CD4-positive, alpha-beta T cell treated with Interleukin-17A for 4 hours (primary cell): ENCODE measurements at regions not wholly inside any gene's neighbourhood (a gene's known extent, or its start where the extent isn't known, plus 50 kb on each side); places are given as distances from the start of the nearest gene placed in this dataset.

Experiments
- DNase-seq: peaks from one replicate; pipeline ENCODE4 v3.0.0-alpha.2; 2020; ENCODE audit warnings: mixed read lengths

DNA sequence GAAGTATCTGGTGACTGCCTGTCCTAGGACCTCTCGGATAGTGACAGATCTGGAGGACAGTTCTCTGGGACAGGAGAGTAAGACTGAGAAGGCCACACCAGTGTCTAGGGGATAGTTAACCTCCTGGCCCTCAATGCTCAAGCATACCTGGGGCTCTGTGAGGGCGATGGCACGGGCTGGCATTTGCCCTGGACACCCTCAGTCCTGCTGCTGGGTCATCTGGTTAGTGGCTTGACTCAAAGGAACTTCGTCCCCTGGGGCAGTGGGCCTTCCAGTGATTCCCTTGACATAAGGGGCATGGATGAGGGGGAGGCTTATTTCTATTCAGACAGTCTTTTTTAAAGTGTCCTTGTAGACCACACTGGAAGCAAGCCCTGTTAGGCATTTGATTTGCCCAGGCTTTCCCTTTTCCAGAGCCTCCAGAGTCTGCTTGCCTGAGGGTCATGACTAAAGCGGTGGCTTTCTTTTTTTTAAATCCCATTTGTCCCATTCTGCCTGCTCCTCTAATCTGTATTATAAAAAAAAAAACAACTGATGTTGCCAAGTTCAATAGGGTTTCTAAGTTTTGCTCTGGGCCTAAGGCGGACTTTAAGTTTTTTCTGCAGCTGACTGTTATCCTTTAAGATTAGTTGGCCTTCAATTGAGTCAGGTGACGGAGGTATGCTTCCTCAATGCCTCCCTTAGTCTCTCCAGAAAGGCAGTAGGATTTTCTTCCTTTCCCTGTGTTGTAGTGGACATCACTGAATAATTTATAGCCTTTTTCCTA lies 2083.5 kb upstream of the C9orf72 start:
- no peak for DNase-seq

DNA sequence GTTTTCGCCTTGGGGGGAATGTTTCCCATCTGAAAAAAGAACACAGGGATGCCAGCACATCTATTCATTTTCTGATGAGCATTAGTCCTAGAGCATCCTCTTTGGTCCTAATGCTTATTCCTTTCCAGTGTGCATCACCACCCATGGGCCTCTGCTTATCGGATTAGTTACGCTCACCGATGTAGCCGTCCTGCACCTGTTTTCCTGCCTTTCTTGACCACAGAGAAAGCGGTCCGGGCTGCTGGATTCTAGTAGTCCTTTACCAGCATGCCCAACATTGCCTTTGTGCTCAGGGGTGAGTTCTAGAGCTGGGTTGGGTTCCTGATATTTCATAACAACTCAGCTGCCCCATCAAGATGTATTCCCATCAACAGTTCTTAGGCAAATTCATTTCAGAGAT lies 2084.5 kb upstream of the C9orf72 start:
- no peak for DNase-seq

DNA sequence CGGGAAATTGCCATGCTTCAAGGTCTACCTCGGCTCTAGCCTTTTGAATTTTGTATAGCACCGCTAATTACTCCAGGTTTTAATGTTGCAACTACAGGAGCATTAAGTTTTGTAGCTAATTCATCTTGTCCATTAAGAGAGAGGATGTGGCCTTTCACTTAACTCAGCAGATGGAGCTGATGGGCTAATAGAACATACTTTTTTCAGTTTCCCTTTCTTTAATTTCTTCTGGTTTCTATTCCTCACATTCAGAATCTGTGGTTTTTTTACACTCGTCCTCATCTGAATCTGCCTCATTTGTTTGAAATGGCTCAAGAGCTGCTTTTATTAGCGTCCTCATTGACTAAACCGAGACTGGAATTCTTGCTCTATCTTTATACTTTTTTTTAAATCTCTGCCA lies 2085.7 kb upstream of the C9orf72 start:
- DNase-seq, result no peak

DNA sequence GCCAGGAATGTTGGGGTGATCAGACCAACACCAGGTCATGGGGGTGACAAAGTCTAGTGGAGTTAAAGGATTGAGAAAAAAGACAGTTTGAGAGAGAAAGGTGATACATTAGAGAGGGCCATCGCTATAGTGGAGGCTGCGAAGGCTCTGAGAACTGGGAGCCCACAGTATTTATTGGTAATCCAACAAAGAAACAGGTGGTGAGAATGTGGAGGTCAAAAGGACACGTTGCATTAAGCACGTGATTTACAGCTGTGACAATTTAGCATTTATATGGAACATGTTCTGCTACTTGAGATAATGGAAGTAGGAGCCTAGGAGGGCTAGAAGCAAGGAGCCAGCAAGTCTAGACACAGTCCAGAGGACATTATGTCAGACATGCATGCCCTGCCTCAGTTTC lies 2086.5 kb upstream of the C9orf72 start:
- DNase-seq, result no peak

DNA sequence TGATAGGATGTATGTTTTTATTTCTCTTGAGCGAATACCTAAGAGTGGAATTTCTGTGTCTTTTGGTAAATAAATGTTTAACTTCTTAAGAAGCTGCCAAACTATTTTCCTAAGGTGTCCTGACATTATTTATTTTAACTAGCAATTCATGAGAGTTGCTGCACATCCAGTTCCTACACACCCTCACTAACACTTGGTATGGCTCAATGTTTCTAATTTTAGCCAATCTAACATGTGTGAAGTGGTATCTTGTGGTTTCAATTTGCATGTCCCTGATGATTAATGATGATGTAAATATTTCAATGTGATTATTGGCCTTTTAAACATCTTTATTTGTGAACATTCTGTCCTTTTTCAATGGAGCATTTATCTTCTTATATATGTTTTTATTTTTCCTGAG lies 2095.5 kb upstream of the C9orf72 start:
- no peak for DNase-seq

DNA sequence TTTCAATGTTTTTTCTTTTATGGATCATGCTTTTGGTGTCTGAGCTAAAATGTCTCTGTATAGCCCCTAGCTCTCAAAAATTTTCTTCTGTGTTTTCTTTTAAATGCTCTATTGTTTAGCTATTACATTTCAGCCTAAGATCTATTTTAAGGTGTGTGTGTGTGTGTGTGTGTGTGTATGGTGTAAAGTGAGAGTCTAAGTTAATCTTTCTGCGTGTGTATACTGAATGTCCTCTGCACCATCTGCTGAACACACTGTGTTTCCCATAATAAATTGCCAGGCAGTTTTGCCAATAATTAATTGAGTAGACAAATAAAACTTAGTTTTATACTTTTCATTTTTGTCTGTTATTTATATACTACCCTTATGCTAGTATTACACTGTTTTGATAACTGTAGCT lies 2096.3 kb upstream of the C9orf72 start:
- no peak for DNase-seq

DNA sequence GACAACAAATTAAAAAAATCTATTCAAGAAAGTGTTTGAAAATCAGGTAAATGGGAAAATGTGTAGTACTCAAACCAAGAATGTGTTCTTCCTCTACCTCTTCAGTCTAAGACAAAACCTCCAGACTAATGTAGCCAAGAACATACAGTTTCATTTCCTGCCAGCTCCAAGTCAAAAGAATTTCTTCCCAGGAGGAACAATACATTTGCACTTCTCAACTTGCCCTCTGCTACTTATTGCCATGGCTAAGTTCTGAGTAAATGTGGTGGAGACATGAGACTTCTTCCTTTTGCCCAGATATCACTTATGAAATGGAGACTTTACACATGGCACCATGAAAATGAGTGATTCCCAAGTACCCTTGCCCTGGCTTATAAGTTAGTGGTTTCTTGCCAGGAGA lies 2112.2 kb upstream of the C9orf72 start:
- no peak for DNase-seq

DNA sequence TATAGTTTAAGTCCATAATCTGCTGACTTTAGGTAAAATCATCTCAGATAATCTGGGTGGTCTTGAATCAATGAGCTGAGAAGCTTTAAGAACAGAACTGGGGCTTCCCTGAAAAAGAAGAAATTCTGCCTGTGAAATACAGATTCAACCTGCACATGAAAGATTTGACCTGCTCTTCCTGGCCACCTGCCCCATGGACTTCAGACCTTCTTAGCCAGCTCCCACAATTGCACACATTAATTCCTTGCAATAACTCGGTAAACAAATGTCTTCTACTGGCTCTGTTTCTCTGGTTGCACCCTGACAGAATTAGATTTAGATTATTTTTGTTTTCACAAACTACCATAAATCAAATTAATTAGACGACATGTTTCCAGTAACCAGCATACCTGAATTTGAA lies 2117.9 kb upstream of the C9orf72 start:
- no peak for DNase-seq

DNA sequence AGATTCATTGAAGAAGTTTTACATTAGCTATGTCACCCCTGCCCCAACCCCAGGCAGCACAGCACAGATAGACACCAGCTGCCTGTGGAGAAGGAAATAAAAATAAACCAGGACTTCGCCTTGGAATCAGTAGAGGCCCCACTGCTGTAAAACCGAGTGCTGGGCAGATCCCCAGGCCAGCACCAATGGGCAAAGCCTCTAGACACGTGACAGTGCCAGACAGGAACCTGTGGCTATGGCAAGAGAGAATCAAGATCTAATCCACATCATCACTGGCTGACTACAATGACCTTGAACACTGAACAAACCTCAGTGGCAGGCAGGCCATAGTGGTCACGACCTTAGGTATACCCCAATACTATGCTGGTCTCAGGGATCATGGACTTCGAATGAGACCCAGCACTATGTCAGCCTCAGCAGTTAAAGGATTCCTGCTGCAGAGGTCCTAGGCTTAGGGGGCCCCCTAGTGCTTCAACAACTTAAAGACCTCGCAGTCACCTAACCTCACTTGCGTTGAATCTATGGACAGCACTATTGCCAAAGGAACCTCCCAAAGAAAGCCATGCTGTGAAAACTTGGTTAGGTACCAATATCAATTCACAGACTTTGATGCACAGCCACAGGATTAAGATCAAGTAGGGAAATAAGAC lies 2118.6 kb upstream of the C9orf72 start:
- DNase-seq, result no peak

DNA sequence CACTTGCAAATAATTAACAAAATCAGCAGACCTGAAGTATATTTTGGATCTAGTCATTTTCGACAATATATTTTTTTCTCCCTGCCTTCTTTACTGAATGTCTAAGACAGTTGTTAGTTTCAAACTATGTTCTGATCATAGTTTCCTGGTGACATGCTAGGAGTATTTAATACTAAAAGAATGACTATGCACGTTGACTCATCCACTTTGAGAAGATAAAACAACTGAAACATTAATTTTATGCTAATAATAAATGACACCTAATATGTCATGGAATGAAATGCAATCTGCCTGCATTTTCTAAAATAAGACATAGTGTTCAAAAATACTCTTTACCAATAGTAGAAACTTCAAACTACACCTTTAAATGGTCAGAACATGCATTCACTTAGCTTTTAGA lies 2123.7 kb upstream of the C9orf72 start:
- no peak for DNase-seq

DNA sequence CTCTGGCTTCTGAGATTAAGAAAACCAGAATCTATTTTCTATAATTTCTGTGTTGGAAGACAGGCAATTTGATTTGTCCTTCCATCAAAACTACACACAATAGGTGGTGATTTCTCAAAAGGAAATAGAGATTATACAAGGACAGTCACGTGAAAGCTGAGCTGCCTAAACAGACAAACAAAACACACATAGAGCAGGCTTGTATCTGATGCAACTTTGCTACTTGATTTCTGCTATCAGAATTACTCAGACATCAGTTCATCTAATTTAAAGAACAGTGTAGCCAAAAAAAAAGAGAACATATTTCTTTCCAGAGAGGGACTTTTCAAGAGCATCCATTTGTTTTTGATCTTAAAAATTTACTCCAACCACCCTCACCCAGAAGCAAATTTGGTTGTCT lies 2128.3 kb upstream of the C9orf72 start:
- no peak for DNase-seq

DNA sequence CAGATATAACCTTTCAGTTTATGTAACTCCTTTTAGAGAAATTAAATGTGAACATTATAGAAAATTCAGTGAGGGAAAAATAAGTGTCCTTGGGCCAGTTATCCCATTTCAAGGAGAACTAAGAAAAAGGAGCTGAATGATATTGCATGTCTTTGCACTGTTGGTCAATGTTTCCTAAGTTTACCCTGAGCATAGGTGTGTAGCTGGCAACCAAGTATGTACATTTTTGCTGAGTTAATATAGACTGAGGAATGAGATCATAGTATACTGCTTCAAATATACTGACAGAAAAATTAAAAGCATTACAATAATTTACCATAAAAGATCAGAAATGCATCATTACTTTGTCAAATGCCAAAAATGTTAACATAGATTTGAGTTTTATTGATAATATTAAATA lies 2128.7 kb upstream of the C9orf72 start:
- no peak for DNase-seq

DNA sequence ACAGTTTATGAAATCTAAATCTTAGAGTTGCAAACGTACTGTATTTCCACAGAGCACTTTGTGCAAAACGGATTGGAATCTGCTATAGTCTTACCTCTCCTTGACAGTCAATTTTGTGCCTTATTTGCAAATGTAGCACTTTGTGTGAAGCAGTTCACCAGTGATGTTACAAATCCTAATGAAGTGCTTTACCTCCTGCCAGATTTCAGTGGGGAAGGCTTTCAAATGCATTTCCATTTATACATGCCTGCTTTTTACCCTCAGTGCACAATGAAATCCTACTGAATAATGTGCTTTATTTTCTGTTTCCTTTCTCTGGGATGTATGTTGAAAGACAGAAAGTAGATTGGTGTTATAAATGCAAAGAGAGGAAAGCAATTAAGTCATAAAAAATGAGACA lies 2141.6 kb upstream of the C9orf72 start:
- DNase-seq, result no peak

DNA sequence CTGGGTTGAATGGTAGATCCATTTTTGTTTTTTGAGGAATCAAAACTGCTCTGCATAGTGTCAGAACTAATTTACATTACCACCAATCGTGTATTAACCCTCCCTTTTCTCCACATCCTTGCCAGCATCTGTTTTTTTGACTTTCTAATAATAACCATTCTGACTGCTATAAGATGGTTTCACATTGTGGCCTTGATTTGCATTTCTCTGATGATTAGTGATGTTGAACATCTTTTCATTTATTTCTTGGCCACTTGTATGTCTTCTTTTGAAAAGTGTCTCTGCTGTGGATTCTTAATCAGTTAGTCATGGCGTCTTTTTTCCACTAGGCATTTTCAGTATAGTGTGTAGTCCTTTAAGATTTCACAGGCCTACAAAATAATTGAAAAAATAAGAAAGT lies 2144.3 kb upstream of the C9orf72 start:
- DNase-seq, result no peak

DNA sequence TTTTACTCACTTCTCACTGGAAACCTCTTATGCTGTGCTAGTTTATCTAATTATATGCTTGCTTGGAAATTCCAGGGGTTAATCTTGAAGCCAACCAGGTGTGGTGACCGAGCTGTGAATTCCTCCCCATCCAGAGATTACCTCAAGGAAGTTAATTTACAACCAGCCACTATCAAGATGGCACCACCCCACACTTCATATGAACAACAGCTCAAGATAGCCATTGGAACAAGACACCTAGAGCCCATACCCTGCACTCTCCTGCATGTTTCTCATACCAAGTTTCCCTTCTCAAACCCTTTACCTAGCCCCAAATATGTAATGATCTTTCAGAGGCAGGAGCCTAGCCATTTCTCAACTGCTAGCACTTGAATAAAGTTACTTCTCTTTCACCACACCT lies 2156.9 kb upstream of the C9orf72 start:
- no peak for DNase-seq

DNA sequence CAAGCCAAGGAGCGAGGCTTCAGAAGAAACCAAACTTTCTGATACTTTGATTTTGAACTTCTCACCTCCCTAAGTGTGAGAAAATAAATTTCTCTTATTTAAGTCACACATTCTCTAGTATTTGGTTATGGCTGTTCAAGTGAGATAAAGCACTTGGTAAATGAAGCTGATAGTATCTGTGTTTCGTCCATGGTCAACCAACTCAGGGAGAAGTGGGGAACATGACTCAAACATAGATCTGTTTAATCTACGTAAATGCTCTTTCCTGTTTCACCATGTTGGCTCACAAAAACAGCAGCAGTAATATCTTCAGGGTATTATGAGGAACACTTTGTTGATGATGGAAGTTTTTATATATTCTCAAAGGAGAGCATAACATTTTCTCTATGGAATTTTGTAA lies 2167.2 kb upstream of the C9orf72 start:
- no peak for DNase-seq

DNA sequence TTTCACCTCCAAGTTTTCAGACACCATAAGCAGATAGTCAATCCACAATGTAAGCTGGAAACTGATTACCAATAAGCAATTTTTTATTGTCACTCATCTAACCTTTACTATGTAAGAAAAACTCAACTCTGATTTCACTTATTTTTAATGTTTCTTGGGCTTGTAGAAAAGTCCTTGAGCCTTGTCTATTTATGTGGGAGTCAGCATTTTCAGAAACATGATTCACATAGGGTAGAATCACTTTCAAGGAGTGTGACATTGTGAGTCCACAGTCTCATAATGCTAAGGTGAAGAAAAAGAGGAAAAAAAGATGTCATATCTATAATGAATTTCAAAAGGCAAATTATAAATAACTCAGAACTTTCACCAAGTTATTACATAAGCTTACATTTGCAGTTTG lies 2167.9 kb upstream of the C9orf72 start:
- DNase-seq, result no peak

DNA sequence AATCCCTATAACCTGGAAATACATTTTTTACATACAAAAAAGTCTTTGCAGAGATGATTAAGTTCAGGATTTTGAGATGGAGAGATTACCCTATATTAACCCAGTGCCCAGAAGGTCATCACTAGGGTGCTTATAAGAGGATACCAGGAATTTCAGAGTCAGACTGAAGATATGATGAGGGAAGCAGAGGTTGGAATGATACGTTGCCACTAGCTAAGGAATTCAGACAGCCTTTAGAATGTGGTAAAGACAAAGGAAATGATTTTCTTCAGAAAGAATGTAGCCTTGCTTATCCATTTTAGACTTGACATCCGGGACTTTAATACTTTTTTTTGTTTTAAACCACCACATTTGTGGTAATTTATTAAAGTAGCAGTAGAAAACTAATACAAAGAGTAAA lies 2176.8 kb upstream of the C9orf72 start:
- DNase-seq, result no peak

DNA sequence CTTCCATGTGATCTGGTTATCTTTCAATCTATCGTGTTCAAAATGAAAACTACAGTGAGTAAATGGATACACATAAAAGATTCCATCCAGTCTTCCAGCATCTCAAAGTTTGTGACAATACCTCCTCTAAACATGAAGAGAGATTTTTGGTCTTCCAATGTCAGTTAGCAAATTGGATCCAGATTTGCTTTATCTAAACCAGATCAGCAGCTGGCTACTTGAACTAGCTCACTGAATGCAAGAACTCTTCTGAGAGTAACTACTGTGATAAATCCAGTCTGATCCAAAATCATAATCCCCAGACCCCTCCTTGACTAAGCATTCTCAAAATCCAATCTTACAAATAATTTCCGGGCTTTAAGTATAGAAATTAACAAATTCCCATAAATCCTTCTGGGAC lies 2177.9 kb upstream of the C9orf72 start:
- no peak for DNase-seq

DNA sequence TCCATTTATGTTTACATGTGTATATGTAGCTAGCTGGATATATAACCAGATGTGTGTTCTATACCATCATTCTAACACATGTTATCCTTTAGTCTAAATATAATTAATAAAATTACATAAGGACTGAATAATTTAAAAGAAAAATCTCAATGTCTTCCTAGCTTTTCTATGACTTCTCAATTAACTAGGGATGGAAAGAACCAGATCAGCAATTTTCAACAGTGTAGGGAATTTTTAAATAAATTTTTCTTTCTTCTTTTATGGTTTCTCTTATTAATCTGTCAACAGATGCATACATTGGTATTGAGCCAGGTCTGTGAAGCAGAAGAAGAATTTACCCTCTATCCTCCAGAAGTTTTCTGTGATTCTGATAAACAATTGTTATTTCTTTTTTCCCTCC lies 2180.4 kb upstream of the C9orf72 start:
- no peak for DNase-seq

DNA sequence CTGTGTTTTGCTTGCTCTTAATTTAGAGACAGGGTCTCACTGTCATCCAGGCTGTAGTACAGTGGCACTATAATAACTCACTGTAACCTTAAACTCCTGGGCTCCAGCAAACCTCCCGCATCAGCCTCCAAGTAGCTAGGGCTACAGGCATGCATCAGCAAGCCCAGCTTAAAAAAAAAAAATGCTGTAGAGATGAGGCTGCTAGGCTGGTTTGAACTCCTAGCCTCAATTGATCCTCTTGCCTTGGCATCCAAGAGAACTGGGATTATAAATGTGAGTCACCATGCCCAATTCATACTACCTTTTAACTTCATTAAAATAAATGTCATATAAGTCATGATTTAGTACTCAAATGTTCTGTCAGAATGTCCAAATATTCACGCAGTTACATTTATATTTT lies 2195.7 kb upstream of the C9orf72 start:
- no peak for DNase-seq

DNA sequence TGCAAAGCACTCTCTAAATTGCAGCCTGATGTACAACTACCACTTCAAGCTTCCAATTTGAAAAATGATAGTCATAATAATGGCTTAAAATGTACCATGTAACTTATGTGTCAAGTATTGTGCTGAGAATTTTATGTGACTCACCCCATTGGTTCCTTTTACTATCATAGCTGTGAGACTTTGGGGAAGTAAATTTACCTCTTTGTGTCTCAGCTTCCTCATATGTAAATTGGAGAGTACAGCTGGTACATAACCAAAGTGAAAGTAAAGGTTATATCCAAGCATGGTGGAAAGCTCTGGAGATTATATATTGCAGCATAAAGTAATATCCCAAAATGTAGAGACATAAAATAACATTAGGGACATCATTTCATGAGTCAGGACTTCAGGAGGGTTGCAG lies 2200.4 kb upstream of the C9orf72 start:
- DNase-seq, result no peak

DNA sequence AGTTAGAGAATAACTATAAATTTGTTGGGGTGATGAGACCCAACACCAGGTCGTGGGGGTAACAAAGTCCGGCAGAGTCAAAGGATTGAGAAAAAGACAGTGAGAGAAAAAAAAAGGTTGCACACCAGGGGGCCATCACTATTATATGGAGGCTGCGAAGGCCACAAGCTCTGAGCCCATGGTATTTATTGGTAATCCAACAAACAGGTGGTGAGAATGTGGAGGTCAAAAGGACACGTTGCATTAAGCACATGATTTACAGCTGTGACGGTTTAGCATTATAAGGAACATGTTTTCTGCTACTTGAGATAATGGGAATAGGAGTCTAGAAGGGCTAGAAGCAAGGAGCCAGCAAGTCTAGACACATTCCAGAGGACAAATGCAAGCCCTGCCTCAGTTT lies 2202.2 kb upstream of the C9orf72 start:
- DNase-seq, result no peak

DNA sequence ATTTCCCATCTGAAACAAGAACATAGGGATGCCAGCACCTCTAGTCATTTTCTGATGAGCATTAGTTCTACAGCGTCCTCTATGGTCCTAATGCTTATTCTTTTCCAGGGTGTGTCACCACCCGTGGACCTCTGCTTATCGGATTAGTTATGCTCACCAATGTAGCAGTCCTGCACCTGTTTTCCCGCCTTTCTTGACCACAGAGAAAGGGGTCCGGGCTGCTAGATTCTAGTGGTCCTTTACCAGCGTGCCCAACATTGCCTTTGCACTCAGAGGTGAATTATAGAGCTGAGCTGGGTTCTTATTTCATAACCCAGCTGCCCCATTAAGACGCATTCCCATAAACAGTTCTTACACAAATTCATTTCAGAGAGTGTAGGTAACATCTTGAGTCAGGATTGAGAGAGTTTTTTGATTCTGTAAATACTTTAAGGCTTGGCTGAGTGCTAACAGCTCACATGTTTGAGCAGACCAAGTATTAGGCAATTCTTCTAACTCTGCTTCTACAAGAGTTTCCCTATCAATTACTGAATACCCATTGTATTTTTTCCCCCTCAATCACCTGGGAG lies 2205.1 kb upstream of the C9orf72 start:
- no peak for DNase-seq

DNA sequence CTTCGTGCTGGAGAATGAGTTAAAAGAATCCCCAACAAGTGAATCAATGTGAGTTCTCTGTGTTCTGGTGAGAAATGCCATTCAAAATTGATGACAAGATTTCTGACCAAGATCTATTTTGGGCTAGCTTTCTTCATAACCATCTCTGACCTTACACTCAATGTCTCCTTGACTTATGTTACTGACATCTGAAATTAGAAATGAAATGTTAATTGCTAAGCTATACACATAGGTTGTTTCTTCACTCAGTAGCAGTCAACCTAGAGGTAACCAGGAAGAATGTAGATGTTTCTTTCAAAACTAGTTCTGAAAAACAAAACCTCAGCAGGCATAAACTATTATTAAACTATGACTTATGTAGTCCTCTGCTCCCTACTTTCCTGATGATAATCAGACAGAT lies 2220.7 kb upstream of the C9orf72 start:
- no peak for DNase-seq
